IMR-90 (cell line): ENCODE measurements at regions not wholly inside any gene's neighbourhood (a gene's known extent, or its start where the extent isn't known, plus 50 kb on each side); places are given as distances from the start of the nearest gene placed in this dataset.
"Not testable (repeated sequence)": the region's sequence is repeated elsewhere in the genome, so short reads cannot be mapped to it uniquely, and the experiment has no call there.

ENCODE experiments used
- ATAC-seq: fragments of 200-7000 bp; cut with Tn5 transposase; 2 replicates; pipeline ENCODE4 v1.9.1; 2020; ENCODE audit warnings: low read depth, mild to moderate bottlenecking, moderate library complexity
- BruUV-seq: library from RNA; stranded (reverse); fragments of 400-500 nt; replicated peaks from 2 replicates; lab custom pipeline; 2021; lab: Mats Ljungman, UMichigan
- CTCF ChIA-PET: fragments of 300-600 bp; formaldehyde crosslinking; extraction: SDS; loops from one replicate; lab custom pipeline; 2021; ENCODE audit warnings: antibody characterized with exemption; lab: Yijun Ruan, JAX
- POLR2A ChIA-PET: fragments of 300-600 bp; sonication (Branson Sonifier 250); formaldehyde crosslinking; loops from one replicate; lab custom pipeline; 2022; ENCODE audit warnings: antibody characterized with exemption; ENCODE audit not compliant: unreplicated experiment; lab: Charles Lee
- DNase-seq: peaks from one replicate; pipeline ENCODE4 v3.0.0; 2013
- H2AFZ ChIP-seq: replicated peaks from 2 replicates; pipeline ENCODE3; 2013; ENCODE audit warnings: low read length, mild to moderate bottlenecking; ENCODE audit not compliant: poor library complexity
- H2AK5ac ChIP-seq: 2 replicates; pipeline ENCODE4 v1.6.1; 2013; ENCODE audit warnings: low read depth, low read length, inconsistent platforms
- H2AK9ac ChIP-seq: replicated peaks from 2 replicates; pipeline ENCODE3; 2013; ENCODE audit warnings: mild to moderate bottlenecking, low read depth, low read length, moderate library complexity; ENCODE audit not compliant: poor library complexity
- H2BK120ac ChIP-seq: 2 replicates; pipeline ENCODE4 v1.6.1; 2013; ENCODE audit warnings: low read depth, low read length, inconsistent platforms
- H2BK15ac ChIP-seq: 3 replicates; pipeline ENCODE4 v1.6.1; 2013; ENCODE audit warnings: low read depth, low read length, inconsistent platforms
- H2BK20ac ChIP-seq: 2 replicates; pipeline ENCODE4 v1.6.1; 2013; ENCODE audit warnings: low read depth, mild to moderate bottlenecking, inconsistent platforms, low read length, moderate library complexity
- H2BK5ac ChIP-seq: 2 replicates; pipeline ENCODE4 v1.6.1; 2013; ENCODE audit warnings: mild to moderate bottlenecking, low read depth, low read length, inconsistent platforms; ENCODE audit not compliant: poor library complexity, severe bottlenecking
- H3K14ac ChIP-seq: replicated peaks from 2 replicates; pipeline ENCODE4 v1.6.1; 2013; ENCODE audit warnings: low read depth, low read length, inconsistent platforms
- H3K18ac ChIP-seq: 2 replicates; pipeline ENCODE4 v1.6.1; 2013; ENCODE audit warnings: low read depth, low read length, control low read depth
- H3K23ac ChIP-seq: 2 replicates; pipeline ENCODE4 v1.6.1; 2013; ENCODE audit warnings: low read depth, low read length, inconsistent platforms
- H3K27ac ChIP-seq: 2 replicates; pipeline ENCODE4 v1.5.1; 2013; ENCODE audit warnings: mild to moderate bottlenecking, control low read depth, low read length; ENCODE audit not compliant: insufficient read depth
- H3K27me3 ChIP-seq: 2 replicates; pipeline ENCODE4 v1.6.1; 2013; ENCODE audit warnings: low read length; ENCODE audit not compliant: control insufficient read depth, insufficient read depth
- H3K36me3 ChIP-seq: 2 replicates; pipeline ENCODE4 v1.6.1; 2013; ENCODE audit warnings: low read length, mixed read lengths; ENCODE audit not compliant: control insufficient read depth, insufficient read depth
- H3K4ac ChIP-seq: 2 replicates; pipeline ENCODE4 v1.6.1; 2013; ENCODE audit warnings: low read depth, low read length, inconsistent platforms
- H3K4me1 ChIP-seq: 2 replicates; pipeline ENCODE4 v1.6.1; 2013; ENCODE audit warnings: low read length, mixed read lengths; ENCODE audit not compliant: control insufficient read depth, insufficient read depth
- H3K4me2 ChIP-seq: 2 replicates; pipeline ENCODE4 v1.6.1; 2013; ENCODE audit warnings: low read depth, mild to moderate bottlenecking, control low read depth, low read length, moderate library complexity
- H3K4me3 ChIP-seq: 2 replicates; pipeline ENCODE4 v1.5.1; 2013; ENCODE audit warnings: low read depth, mild to moderate bottlenecking, control low read depth, low read length, moderate library complexity; ENCODE audit not compliant: insufficient read depth
- H3K56ac ChIP-seq: 2 replicates; pipeline ENCODE4 v1.6.1; 2013; ENCODE audit warnings: low read length, inconsistent platforms; ENCODE audit not compliant: insufficient read depth; ENCODE audit errors: extremely low read depth
- H3K79me1 ChIP-seq, 2 experiments: 2 replicates each; pipeline ENCODE4 v1.6.1; 2013; ENCODE audit warnings: low read length in 2 of 2, inconsistent platforms in 1 of 2, low read depth in 1 of 2
- H3K9ac ChIP-seq: 2 replicates; pipeline ENCODE4 v1.6.1; 2013; ENCODE audit warnings: low read depth, low read length, control low read depth
- H3K9me1 ChIP-seq: 2 replicates; pipeline ENCODE4 v1.6.1; 2013; ENCODE audit warnings: low read length, inconsistent platforms; ENCODE audit not compliant: insufficient read depth
- H3K9me3 ChIP-seq: 2 replicates; pipeline ENCODE4 v1.6.1; 2013; ENCODE audit warnings: low read length; ENCODE audit not compliant: control insufficient read depth, insufficient read depth
- H4K20me1 ChIP-seq: 2 replicates; pipeline ENCODE4 v1.6.1; 2013; ENCODE audit warnings: low read length, inconsistent platforms; ENCODE audit not compliant: insufficient read depth
- H4K5ac ChIP-seq: 2 replicates; pipeline ENCODE4 v1.6.1; 2013; ENCODE audit warnings: mild to moderate bottlenecking, low read depth, low read length, control low read depth
- H4K8ac ChIP-seq, 2 experiments: 2 replicates each; pipeline ENCODE4 v1.6.1; 2013; ENCODE audit warnings: low read depth in 2 of 2, low read length in 2 of 2, control low read depth in 1 of 2, inconsistent platforms in 1 of 2
- H4K91ac ChIP-seq: 2 replicates; pipeline ENCODE4 v1.6.1; 2013; ENCODE audit warnings: low read depth, low read length, inconsistent platforms; ENCODE audit not compliant: insufficient read depth
- WGBS, 2 experiments: methylation state at CpG; one replicate each; pipeline versions ENCODE4 v1.1.5 to v1.1.7; 2013; ENCODE audit warnings: missing lambda C conversion rate in 2 of 2; ENCODE audit not compliant: insufficient read length in 1 of 2; ENCODE audit errors: extremely low coverage in 2 of 2; 5-methylcytosine and 5-hydroxymethylcytosine counted together
- dilution Hi-C: fragments of 300-500 bp; cut with HindIII; formaldehyde crosslinking; loops from one replicate; pipeline ENCODE4 v1.14.3; 2018; ENCODE audit warnings: low sequenced_read_pairs; ENCODE audit not compliant: unreplicated experiment
- in situ Hi-C: fragments of 300-500 bp; cut with MboI; formaldehyde crosslinking; loops from 3 replicates; pipeline ENCODE4 v1.14.3; 2019; ENCODE audit warnings: low sequenced_read_pairs, inconsistent platforms, mixed read lengths
- intact Hi-C: fragments of 100-400 bp; cut with micrococcal nuclease; formaldehyde crosslinking; loops from 2 replicates; pipeline ENCODE4 v1.10.0; 2022

DNA sequence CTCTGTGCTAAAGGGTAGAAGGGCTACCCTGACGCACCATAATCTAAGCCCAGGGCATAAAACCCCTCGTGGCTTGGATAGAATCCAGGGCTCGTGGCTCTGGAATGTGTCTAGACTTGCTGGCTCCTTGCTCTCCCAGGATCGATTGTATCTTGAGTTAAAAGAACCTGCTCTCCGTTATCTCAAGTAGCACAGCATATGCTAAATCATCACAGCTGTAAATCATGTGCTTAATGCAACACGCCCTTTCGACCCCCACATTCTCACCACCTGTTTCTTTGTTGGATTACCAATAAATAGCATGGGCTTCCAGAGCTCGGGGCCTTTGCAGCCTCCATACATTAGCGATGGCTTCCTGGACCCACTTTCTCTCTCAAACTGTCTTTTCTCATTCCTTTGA, 190.4 kb downstream of the CPS1 start:
- H2BK20ac ChIP-seq, H4K20me1 ChIP-seq, H3K79me1 ChIP-seq, H3K4me1 ChIP-seq, H3K14ac ChIP-seq, H3K56ac ChIP-seq, H2AK9ac ChIP-seq, H3K4me2 ChIP-seq, H3K36me3 ChIP-seq, H2AK5ac ChIP-seq, H2BK120ac ChIP-seq, H3K9me1 ChIP-seq, H3K27ac ChIP-seq, H4K8ac ChIP-seq, H3K4ac ChIP-seq, ATAC-seq, BruUV-seq, POLR2A ChIA-PET, DNase-seq, H2BK5ac ChIP-seq, H4K5ac ChIP-seq, H3K9ac ChIP-seq, H3K4me3 ChIP-seq, H2BK15ac ChIP-seq, CTCF ChIA-PET, H3K23ac ChIP-seq, H4K91ac ChIP-seq, H3K18ac ChIP-seq, H3K27me3 ChIP-seq, H3K9me3 ChIP-seq, dilution Hi-C loops, H2AFZ ChIP-seq, in situ Hi-C loops, intact Hi-C loops: not testable (repeated sequence)
- 11% methylated on average over 3 of the region's 9 CpGs; no CpG with 5 or more reads in 1 of the 2 experiments for WGBS, 2 experiments
